HG02885 (cell line): ENCODE measurements at regions not wholly inside any gene's neighbourhood (a gene's known extent, or its start where the extent isn't known, plus 50 kb on each side); places are given as distances from the start of the nearest gene placed in this dataset.

Experiments
- ATAC-seq: cut with Tn5 transposase; IDR thresholded peaks from one replicate; pipeline ENCODE4 v1.9.1; 2021; ENCODE audit warnings: mild to moderate bottlenecking; ENCODE audit not compliant: unreplicated experiment, poor library complexity

DNA sequence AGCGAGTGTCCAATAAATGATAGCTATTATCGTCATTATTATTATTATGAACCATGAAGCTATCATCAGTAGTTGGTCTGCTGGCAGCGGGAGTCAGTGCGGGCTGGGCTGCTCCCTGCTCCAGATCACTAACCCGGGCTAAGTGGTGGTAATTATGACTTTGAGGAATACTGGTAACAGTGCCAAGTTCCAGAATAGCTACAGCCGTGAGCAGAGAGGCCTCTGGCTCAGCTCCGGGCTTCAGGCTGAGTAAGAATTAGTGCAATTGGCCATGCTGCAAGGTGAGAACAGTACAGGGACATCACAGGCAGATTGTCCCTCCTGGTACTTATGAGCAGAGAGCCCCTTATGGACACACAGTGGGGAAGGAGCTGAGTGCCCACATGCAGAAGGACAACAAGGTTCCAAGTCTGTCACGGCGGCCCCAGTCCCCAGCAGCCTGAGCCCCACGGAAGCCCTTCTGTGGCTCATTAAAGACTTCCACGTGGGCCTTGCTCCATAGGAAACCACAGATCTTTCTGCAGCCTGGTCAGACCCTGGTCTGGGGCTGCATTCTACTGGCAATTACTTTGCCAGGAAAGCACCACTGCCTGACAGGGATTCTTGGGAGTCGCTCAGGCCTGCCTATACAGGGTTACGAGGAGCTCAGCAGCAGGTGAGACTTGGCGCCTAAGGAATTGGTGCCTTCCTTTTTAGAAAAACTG lies 235.1 kb downstream of the RRAGC start:
- no peak for ATAC-seq

- ATAC-seq = no peak
Measured at GRCh38 chr1:38623529-38623928, 236.0 kb downstream of the RRAGC start.

- no peak for ATAC-seq
Measured at GRCh38 chr1:38622197-38622596, 237.4 kb downstream of the RRAGC start.

DNA sequence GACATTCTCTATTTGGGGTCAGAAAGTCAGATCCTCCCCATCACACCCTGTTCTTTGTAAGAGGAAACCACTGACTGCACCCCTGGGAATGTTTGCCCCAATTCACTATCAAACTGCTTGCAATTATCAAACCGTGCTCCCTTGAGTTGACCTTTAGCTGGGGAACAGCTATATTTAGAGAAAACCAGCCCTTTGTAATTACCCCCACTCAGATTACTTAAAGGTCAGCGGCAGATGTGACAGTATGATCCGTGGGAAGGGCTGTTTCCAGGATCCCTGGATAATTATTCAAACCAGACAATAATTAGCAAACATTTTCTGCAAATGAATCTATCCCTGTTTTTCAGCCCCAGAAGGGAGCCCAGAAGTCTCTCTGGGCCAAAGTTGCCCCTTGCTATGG lies 242.7 kb downstream of the RRAGC start:
- ATAC-seq = no peak

DNA sequence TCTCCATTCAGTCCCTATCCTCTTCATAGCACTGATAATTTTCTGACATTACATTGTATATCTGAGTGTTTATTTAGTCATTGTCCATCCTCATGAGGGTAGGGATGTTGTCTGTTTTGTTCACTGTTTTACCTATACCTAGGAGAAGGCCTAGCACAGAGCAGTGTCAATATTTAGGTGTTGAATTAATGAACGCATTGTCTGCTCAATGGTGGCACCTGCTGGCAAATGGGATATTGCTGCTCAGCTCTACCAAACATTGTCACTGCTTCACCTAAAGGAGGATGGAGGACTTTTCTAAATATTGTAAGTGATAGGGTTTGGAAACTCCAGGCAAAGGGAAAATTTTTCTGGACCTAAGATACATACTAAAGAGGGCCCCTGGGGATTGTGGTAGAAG lies 243.9 kb downstream of the RRAGC start:
- no peak for ATAC-seq

GRCh38 chr1:38614861-38615260 lies 244.7 kb downstream of the RRAGC start:
- ATAC-seq = no peak

- no peak for ATAC-seq
Measured at GRCh38 chr1:38613996-38614395, 245.6 kb downstream of the RRAGC start.

DNA sequence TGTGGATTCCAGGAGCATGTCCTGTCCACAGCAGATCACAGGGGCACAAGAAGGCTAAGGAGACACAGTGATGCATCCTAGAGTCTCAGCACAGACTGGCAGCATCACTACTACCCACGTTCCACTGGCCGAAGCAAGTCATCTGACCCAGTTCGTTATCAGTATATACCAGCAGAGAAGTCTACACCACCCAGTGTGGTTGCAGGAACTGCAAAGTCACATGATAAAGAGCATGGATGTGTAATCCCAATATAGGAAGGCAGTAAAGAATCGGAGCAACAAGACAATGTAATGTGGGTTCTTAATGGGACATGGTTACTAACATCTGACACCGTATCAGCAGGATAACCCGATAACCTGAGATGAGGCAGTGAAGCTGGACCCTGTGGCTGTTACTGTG lies 246.6 kb downstream of the RRAGC start:
- ATAC-seq = no peak

DNA sequence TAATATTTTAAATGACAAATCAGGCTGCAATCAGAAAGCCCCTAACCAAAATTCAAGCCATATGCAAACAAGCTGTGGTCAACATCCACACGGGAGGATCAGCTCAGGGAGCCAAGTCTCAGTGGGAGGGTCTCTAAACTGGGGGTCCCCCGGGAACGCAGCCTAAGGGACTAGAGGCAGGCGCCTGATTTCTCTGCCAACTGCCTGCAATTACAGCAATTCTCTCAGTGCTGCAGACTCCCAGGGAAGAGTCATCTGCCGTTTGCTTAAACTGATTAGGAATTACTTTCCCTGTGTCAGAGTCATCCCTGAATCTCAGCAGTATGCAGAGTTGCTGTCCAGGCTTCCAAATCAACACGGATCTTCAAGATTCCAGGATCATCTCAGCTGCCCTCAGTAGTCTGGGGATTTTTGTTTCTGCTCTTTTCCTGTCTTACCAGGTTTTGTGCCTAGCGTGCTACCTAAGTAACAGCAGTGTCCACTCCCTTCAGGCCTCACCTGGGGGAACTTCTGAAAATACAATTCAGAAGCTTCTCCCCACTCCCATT lies 247.8 kb downstream of the RRAGC start:
- ATAC-seq = no peak

GRCh38 chr1:38609166-38610025 lies 250.2 kb downstream of the RRAGC start:
- no peak for ATAC-seq

- ATAC-seq = no peak
Measured at GRCh38 chr1:38608202-38608864, 251.2 kb downstream of the RRAGC start.

GRCh38 chr1:38607526-38607925 lies 252.0 kb downstream of the RRAGC start:
- ATAC-seq = no peak

DNA sequence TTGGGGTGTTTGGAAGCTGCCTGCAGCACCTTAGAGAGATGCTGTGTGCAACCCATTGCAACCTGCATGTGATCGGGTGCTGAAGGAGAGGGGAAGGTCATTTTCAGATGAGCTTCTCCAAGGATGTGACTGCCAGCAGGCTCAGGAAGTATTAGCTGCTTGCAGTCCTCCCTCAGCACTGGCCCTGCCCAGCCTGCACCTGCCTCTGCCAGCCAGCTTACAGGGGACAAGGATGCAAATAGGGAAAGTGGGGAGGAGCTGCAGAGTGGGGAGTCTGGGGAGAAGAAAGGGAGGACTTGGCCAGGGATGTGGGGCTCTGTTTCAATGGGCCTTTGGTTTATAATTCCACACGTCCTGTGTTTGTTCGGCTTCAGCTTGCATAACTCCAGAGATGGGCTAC lies 254.5 kb downstream of the RRAGC start:
- no peak for ATAC-seq

DNA sequence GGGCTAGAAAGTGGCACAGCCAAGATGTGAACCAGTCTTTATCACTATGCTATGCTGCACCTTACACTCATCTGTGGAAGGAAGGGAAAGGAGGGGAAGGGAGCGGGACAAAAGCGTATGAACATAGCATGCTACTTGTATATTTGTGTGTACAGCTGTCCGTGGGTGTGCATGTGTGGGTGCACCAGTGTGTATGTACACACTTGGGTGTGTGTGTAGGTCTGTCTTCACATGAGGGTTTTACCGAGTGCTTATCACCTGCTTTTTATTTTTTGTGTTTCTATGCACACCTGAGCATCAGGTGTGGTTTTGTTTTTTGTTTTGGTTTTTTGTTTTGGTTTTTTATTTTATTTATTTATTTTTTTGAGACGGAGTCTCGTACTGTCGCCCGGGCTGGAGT lies 255.7 kb downstream of the RRAGC start:
- ATAC-seq = no peak

DNA sequence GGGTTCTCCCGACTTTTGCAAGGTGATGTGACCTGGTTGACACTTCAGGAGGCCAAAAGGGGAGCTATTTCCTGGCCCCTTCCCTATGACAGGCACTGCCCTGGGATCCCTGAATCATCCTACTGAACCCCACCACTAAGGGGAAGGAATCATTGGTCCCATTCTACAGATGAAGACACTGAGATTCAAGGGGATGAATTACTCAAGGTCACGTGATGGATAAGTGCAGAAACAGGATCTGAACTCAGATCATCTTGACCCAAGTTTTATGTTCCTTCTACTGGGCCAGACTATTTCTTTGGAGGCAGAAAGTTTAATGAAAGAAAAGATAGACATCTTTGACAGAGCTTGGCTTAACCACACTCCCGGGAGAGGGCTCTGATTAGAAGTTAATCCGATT lies 258.7 kb downstream of the RRAGC start:
- no peak for ATAC-seq

GRCh38 chr1:38600286-38600685 lies 259.3 kb downstream of the RRAGC start:
- no peak for ATAC-seq

GRCh38 chr1:38598118-38598517 lies 261.5 kb downstream of the RRAGC start:
- no peak for ATAC-seq

GRCh38 chr1:38589036-38589435 lies 270.5 kb downstream of the RRAGC start:
- no peak for ATAC-seq

GRCh38 chr1:38587766-38588165 lies 271.8 kb downstream of the RRAGC start:
- no peak for ATAC-seq

DNA sequence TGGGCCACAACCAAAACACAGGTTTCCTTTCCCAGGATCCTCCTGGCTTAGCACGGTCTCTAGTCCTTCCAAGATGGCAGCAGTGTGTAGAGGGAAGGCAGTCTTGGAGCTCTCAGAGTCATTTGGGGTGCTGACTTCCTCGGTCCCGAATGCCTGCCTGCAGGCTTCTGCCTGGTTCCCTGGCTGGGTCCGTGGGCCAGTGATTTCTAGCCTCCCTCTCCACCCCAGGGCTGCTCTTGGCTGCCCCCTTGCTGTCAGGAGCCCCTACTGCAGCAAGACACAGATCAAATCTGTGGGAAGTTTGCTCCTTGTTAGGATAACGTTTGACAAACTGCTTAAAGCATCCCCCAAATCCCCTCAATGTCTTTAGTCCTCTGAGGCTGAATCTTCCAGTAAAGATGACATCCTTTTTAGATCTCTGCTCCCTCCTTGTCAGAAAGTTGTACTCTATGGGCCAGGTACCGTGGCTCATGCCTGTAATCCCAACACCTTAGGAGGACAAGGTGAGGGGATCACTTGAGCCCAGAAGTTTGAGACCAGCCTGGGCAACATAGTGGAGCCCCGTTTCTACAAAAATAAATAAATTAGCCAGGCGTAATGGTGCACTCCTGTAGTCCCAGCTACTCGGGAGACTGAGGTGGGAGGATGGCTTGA lies 272.5 kb downstream of the RRAGC start:
- ATAC-seq = no peak
